Stimulated activated naive CD4-positive, alpha-beta T cell (primary cell): ENCODE measurements at regions not wholly inside any gene's neighbourhood (a gene's known extent, or its start where the extent isn't known, plus 50 kb on each side); places are given as distances from the start of the nearest gene placed in this dataset.
"Not testable (repeated sequence)": the region's sequence is repeated elsewhere in the genome, so short reads cannot be mapped to it uniquely, and the experiment has no call there.

Experiments used
- DNase-seq, 6 experiments: peaks; one replicate each; lab custom pipeline; 2025; lab: John Stamatoyannopoulos, UW

DNA sequence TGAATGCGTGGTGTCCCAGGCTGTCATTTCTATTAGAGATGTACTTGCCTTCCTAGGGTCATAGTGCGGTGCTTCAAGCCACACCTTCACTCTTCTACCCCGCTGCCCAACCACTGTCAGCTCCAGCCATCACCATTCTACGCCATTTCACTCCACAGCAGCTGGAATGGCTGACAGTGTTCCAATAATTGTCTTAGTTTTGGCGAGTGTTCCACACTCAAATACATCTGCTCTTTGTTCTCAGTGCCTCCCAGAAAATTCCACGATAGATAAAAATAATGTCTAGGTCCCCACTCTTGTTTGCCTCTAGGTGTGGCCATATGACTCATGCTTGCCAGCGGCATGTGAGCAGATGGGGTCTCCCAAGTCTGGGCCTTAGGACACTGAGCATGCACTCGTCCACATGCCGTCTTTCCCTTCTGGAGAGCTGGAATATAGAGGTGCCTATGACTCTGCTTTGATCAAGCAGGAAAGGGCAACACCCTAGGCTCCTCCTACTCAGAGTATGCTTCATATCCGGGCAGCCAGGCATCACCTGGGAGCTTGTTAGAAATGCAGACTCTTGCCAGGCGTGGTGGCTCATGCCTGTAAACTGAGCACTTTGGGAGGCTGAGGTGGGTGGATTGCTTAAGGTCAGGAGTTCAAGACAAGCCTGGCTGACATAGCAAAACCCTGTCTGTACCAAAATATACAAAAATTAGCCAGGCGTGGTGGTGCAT lies 163.0 kb downstream of the BRMS1L start:
- no peak for DNase-seq

DNA sequence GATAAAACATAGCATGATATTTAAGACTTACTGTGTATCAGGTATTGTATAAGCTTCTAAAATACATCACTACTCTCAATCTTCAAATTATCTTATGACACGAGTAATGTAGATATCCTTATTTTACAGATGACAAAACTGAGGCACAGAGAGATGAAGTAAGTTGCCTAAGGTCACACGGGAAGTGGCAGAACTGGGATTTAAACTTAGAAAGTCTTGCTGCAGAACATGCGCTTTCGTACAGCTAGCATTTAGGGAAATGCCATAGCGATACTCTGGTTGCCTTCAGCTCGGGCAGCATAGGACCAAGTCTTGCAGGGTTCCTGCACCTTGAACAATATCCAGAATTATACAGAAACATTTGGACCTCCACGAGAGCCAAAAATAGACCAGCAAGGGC lies 162.4 kb downstream of the BRMS1L start:
- no peak for DNase-seq

DNA sequence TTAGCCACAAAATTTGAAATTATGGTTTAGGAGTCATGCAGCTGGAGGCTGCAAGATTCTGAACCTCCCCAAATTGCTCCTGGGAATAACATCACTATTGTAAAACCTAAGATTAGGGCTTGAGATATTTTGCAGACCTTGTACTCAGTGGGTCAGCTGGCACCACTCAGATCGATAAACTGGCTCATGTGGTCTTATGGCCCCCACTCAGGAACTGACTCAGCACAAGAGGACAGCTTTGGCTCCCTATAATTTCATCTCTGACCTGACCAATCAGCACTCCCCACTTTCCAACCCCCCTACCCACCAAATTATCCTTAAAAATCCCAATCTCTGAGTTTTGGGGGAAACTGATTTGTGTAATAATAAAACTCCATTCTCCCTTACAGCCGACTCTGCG lies 161.6 kb downstream of the BRMS1L start:
- DNase-seq, result no peak

DNA sequence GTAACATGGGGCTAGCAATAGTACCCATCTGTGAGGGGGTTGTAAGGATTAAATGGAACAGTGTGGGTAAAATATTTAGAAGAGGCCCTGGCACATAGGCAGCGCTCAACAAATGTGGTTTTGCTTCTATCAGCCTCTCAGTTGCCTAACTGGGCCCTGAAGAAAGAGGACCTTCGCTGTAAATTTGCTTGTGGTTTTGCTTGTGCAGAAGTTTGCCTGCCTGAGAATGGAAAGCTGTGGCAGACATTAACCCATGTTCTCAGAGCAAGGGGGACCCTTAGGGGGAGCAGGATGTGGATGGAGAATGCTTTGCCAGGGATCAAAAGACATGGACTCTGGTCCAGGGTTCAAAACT lies 160.1 kb downstream of the BRMS1L start:
- no peak for DNase-seq

DNA sequence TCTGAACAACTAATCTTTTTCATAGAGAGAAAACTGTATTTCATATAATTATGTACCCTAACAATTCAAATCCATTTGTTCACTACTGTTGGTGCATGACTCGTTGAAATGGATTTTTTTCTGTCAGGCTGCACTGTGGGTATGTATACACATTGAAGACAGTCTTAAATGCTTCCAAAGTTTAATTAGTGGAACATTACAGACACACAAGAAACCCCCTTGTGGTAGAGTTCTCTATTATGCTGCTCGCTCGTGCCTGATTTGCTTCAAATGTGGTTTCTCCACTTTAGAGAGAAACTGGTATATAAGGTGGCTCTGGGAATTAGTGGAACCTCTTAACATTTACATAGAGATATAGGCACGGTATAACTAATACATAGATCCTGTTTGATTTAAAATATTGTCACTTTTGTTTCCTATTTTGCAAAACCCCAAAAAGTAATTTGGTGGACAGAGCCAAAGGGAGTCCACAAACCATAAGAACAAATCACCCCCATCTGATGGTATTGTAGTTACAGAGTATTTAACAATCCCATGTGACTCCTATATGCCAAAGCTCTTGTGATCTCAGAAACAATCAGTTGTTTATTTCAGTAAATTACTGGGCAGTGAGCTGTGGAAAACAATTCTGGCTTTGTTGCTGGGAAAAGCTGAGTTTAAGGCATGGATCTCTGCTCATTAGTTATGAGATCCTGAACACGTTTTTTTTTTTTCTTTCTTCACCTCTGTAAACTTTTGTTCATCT lies 159.5 kb downstream of the BRMS1L start:
- no peak for DNase-seq

DNA sequence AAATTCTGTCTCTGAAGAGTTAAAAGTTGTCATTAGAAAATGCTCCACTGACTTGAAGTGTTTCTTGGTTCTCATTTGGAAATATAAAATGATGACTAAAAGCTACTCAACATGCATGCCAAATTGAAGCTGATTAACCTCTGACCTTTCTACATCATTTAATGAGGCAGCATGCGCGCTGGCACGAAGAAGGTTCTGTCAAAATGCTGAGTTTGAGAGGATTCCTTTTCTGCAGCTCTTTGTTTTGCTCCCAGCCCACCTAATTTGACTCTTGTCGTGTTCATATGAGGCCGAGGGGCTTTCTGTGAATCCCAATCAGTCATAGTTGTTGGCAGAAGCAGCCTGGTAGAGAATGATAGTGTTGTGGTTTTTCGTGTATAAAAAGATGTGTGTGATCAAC lies 153.4 kb downstream of the BRMS1L start:
- DNase-seq, result no peak

DNA sequence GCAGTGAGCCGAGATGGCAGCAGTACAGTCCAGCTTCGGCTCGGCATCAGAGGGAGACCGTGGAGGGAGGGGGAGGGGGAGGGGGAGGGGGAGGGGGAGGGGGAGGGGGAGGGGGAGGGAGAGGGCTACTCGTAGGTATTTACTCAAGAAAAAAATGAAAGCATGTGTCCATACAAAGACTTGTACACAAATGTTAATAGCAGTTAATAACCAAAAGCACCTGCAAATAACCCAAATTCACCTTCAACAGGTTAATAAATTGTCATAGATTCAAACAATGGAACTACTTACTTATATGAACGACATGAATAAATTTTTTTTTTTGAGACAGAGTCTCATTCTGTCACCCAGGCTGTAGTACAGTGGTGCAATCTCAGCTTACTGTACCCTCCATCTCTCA lies 152.4 kb downstream of the BRMS1L start:
- no peak for DNase-seq

DNA sequence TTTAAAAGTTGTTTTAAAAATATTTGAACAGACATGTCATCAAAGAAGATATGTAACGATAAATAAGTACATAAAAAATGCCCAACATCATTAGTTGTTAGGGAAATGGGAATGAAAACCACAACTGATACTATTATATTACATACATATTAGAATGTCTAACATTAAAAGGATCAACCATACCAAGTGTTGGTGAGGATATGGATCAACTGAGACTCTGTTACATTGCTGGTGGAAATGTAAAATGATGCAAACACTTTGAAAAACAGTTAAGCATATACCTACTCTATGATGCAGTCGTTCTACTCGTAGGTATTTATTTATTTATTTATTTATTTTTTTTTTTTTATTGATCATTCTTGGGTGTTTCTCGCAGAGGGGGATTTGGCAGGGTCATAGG lies 149.7 kb downstream of the BRMS1L start:
- DNase-seq, result no peak

DNA sequence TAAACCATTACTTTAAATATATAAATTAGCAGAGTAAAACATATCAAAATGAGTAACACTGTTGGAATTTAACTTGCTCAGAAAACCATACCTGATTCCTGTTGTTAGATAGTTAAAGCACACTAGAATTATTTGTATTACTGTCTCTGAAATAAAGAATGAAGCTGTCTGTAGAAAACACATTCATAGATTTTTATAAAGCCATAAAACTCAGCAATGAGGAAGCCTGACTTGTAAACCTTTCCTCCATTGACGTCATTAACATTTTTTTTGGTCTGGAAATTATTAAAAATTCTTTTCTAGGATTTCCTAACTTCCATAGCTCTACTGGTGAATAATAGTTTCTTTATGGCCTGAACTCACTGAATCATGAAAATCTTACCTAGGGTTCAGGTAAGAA lies 147.6 kb downstream of the BRMS1L start:
- DNase-seq, result no peak

DNA sequence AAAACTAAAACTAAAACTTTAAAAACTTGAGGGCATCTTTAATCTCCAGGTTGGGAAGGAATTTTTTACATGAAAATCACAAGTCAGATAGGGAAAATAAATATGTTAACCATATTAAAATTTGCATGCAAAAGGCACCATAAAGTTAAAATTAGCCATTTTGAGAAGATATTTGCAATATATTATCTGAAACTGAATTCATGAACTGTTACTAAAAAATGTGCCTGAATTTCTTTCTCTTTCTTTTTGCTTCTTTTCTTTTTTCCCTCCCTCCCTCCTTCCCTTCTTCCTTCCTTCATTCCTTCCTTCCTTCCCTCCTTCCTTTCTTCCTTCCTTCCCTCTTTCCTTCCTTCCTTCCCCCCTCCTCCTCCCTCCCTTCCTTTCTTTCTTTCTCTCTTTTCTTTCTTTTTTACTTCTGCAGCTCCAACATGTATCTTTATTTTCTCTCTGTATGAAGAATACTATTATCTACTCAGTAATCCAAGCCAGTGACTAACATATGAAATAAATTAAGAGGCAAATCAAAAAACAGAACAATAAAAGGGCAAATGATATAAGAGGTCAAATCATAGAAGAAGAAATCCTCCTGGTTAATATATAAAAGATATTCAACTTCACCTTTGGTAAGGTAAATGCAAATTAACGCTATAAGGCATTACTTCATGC lies 146.0 kb downstream of the BRMS1L start:
- no peak for DNase-seq

DNA sequence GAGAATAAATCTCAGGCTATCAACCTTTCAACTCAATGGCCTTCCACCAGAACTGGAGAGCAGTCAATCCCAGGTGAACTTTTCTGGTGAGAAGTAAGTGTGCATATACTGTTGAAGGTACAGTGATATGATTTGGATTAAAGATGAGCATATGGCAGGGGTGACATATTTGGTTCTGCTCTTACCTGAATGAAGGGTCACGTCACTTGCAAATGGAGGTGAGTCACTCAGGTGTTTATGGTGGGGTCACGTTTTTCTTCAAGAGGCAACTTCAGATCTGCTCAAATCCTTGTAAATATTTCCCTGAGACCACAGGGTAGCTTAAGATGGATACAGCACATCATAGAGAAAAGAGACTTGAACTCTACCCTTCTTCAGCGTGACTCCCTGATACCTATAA lies 143.2 kb downstream of the BRMS1L start:
- DNase-seq, result no peak

DNA sequence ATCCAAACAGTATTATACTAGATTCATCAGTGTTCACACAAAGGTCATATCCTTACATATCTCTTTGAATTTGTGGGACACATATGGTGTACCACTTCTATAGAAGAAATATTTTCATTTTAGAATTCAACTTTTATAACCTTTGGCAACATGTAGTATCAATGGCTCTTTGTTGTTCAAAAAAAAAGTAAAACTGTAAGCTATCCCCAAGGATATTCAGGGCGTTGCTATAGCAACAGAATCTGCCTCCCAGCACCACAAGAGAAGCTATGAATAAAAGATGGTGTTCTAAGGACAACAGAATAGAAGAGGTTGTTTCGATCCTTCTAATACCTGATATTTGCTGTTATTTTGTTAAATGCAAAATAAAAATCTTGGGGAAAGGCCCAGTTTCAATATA lies 139.3 kb downstream of the BRMS1L start:
- DNase-seq, result no peak

DNA sequence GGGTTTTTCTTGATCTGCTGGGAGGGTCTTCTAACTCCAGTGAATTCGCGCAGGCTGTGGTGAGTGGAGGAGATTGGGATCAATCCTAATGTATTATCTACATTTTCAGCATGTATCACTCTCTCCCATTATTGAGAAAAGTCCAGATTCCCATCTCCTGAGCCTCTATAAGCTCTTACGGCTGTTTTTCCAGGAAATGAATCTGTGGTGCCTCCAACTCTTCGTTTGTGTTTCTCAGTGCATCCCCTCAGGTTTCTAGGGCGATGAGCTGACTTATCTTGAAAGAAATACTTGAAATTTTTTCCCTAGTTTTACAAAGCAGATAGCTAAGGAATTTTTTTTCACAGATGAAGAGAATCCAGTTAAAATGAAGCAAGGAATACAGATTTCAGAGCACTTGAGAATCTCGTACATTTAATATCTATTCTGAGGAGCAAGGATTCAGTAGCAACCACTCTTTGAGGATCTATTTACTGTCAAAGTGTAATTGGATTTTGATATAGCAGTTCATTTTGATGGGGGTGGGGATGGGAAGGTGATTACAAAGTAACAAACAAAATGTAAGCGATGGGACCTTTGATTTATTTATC lies 138.7 kb downstream of the BRMS1L start:
- DNase-seq, result no peak

DNA sequence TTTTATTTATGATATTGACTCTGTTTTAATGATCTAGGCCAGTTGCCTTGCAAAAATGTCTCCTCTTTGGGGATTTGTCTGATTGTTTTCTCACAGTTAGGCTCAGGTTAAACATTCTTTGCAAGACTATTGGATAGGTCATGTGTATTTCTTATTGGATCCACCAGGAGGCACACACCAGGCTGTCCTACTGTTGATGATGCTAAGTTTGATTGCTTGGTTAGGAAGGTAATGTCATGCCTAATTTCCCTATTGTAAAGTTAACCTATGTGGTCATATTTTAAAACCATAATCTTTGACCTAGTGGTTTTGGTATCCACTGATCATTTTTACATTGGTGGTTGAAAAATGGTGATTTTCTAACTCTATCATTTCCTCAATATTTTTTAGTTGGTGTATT lies 137.1 kb downstream of the BRMS1L start:
- no peak for DNase-seq

DNA sequence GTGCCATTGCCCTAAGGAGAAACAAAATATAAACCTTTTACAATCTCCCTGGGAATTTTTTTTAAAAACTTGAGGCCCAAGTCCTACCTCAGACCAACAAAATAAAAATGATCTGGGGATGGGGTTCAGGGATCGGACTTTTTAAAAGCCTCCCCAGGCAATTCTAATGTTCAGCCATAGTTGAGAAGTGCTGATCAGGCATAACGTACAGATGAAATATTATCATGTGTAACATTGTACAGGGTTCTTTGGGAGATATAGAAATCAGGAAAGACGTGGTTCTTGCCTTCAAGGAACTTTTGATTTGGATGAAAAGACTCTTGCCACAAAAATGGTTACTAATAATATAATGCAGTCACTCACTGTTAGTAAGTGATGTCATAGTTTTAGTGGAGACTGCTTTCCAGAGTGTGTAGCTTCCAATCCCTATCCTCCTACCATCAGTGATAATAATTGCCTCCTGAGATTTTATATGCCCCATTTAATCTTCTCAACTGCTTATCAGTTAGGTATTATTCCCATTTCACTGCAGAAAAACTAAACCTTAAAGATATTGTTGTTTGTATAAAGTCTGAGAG lies 135.6 kb downstream of the BRMS1L start:
- no peak for DNase-seq

DNA sequence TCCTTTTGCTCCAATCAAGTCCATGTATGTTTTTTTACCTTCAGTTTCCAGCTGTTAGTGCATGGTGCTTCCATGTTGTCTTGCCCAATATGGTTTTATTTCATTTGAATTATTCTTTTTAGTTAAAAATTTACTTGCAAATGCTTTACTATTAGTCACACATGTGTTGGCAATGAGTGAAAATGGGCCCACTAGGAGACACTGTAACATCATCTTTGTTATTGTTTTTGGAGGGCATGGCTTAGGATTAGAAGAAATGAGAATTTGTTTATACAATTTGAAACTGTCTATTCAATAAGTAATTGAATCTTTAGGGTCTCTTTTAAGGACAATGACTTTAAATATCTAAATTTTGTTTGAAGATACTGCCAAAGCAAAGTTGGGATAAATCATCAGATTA lies 133.7 kb downstream of the BRMS1L start:
- no peak for DNase-seq

DNA sequence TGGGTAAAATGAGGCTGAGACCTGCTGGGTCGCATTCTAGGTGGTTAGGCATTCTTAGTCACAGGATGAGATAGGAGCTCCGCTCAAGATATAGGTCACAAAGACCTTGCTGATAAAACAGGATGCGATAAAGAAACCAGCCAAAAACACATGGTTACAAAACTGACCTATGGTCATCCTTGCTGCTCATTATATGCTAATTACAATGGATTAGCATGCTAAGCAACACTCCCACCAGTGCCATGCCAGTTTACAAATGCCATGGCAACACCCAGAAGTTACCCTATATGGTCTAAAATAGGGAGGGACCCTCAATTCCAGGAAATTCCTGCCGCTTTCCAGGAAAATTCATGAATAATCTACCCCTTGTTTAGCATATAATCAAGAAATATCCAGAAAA lies 132.4 kb downstream of the BRMS1L start:
- no peak for DNase-seq

DNA sequence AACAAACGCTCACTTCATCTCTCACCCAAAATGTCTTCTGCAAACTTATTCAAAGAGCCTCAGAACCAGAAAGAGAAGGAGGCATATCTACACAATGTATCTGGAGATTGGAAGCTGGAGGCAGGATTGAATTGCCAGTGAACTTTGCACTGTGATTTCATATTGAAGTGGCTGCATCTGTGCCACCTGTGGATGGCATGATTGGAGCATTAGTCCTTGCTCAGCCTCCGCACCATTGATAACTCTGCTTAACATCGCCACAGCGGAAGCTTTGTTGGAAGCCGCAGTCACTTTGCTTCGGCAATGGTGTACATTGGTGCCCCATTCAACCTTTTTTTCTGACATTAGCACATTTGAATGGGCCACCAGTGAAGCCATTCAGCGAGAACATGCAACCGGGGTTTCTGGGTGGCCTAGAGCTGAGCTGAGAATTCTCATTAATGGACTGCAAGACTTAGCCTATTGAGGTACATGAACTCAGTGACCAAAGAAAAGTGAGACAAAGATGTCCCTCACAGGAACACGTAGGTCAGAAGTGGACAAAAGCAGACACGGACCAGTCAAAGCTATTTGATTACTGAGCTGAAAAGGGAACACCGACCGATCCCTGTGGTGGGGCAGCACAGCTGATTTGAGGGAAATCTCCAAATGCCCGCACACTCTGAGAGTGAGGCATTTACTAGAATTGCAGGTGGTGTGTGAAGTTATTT lies 130.4 kb downstream of the BRMS1L start:
- no peak for DNase-seq

DNA sequence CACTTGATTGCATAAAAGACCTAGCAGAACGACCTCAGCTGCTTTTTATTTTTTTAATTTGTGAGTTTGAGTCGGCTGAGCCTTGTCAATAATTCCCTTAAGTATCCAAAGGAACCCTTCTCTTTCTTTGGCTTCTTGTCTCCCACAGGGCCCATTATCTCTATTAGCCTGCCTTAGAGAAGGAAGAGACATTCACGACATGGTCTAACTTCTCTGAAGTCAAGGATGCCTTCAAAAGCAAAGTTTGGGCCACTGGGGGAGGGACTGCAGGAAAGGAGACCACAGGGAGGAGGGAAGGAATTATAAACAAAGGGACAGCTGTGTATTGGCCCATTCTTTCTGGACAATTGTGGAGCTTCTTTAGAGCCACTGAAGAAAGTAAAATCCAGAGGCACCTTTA lies 126.4 kb downstream of the BRMS1L start:
- no peak for DNase-seq

DNA sequence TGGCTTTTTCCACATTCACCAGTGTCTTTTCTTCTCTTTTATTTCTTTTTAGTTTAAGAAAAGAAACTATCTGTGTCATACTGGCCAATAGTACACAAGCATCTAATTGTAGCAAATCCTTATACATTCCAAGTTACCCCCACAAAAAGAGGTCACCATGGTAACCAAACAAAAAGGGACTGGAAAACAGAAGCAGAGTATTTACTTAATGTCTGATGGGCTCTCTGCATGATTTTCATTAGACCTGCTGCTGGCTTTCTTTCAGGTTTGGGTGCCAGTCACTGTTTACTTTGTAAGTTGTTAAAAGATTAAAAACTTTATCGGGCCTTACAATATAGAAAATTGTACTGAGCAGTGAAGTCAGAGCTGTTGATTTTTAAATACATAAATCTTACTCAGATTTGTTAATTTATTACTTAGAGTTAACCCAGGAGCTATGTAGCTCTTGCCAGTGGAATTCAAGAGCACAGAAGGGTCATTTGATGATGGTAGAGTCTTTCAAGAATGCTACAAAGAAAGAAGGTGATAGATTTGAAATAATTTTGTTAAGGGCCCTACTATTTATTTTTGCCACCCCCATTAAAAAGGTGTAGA lies 123.9 kb downstream of the BRMS1L start:
- DNase-seq, result no peak

DNA sequence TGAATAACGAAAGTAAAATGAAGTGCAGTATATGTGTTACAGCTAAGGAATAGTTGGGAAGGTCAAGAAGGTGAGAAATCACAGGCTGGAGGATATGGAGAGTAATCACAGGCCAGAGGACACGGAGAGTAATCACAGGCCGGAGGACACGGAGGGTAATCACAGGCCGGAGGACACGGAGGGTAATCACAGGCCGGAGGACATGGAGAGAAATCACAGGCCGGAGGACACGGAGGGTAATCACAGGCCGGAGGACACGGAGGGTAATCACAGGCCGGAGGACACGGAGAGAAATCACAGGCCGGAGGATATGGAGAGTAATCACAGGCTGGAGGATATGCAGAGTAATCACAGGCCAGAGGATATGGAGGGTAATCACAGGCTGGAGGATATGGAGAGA lies 121.8 kb downstream of the BRMS1L start:
- not testable (repeated sequence) for DNase-seq

DNA sequence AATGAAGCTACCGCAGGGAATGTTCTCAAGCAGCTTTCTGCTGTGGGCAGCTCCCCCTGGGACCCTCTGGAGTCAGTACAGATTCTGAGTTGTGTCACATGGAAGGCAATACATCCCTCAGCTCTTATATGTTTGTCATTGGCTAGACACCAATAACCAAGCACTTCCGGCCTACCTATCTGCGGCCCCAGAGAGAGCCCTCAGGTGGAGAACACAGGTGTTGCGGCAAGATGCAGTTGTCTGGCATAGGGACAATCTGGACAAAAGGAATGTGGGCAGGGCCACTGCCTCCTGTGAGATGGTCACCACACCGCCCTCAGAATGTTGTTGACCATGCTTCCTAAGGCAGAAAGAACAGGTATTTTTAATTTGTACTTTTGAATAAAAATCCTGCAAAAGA lies 118.7 kb downstream of the BRMS1L start:
- DNase-seq, result no peak
